HG02588 (cell line): ENCODE measurements at regions not wholly inside any gene's neighbourhood (a gene's known extent, or its start where the extent isn't known, plus 50 kb on each side); places are given as distances from the start of the nearest gene placed in this dataset.

ENCODE experiments used
- ATAC-seq: cut with Tn5 transposase; IDR thresholded peaks from one replicate; pipeline ENCODE4 v1.9.1; 2021; ENCODE audit warnings: mild to moderate bottlenecking, moderate library complexity; ENCODE audit not compliant: unreplicated experiment

GRCh38 chr11:10619131-10619680 lies 50.7 kb upstream of the LYVE1 start:
- ATAC-seq, result no peak

- ATAC-seq, result no peak
Observed at GRCh38 chr11:10618490-10618889, 50.0 kb upstream of the LYVE1 start.
